AG09309 (cell line): ENCODE measurements at regions not wholly inside any gene's neighbourhood (a gene's known extent, or its start where the extent isn't known, plus 50 kb on each side); places are given as distances from the start of the nearest gene placed in this dataset.

ENCODE experiments used
- DNase-seq: peaks from one replicate; pipeline ENCODE4 v3.0.0-alpha.2; 2010; ENCODE audit warnings: low read depth
- H3K4me3 ChIP-seq: 2 replicates; pipeline ENCODE4 v1.5.1; 2011; ENCODE audit warnings: mild to moderate bottlenecking, low read depth, low read length, moderate library complexity; ENCODE audit not compliant: control insufficient read depth
- TF ChIP-seq, protein P1 (sequence below): IDR thresholded peaks from 2 replicates; pipeline ENCODE4 v1.5.1; 2011; ENCODE audit warnings: mild to moderate bottlenecking, low read depth, low read length, inconsistent platforms; ENCODE audit not compliant: insufficient read depth, control insufficient read depth; ENCODE audit errors: missing control alignments

DNA sequence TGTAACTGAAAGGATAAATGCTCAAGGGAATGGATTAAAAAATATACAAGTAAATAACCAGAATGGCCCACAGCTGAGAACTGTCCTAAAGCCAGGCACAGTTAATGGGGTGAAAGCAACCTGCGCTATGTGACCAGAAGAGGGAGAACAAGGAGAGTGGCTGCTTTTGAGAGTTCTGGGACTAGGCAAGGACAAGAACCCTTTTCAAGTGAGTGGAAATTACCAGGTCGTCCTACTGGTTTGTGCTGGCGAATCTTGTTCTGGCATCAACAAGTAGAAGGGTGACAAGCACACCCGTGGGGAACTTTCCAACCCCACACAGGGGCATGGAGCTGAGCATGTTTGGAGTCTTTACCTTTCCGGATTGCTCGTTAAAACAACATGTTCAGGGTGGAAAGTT is 82.8 kb downstream of the TMEM17 start:
- no peak for DNase-seq
- TF ChIP-seq, protein P1, sequence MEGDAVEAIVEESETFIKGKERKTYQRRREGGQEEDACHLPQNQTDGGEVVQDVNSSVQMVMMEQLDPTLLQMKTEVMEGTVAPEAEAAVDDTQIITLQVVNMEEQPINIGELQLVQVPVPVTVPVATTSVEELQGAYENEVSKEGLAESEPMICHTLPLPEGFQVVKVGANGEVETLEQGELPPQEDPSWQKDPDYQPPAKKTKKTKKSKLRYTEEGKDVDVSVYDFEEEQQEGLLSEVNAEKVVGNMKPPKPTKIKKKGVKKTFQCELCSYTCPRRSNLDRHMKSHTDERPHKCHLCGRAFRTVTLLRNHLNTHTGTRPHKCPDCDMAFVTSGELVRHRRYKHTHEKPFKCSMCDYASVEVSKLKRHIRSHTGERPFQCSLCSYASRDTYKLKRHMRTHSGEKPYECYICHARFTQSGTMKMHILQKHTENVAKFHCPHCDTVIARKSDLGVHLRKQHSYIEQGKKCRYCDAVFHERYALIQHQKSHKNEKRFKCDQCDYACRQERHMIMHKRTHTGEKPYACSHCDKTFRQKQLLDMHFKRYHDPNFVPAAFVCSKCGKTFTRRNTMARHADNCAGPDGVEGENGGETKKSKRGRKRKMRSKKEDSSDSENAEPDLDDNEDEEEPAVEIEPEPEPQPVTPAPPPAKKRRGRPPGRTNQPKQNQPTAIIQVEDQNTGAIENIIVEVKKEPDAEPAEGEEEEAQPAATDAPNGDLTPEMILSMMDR: peak; percentile 43
- no peak overlapping the region for H3K4me3 ChIP-seq

DNA sequence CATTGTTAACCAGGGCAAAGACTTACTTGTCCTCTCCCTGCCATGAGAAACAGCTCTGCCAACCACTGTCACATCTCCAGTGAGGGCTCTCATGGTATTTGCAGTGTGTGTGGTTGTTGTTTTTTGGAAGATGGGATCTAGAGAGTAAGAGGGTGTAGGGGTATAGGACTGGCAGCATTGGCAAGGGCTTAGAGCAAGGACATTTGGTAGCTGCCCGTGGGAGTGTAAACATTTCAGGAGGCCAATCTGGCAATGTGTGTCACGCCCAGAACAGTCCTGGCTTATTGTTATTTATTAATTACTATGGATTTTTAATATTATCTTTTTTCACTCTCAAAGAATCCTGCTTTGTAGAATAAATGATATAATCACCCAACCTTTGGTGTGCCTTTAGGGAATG is 90.5 kb downstream of the TMEM17 start:
- DNase-seq: no peak
- TF ChIP-seq, protein P1: no peak
- H3K4me3 ChIP-seq: no peak overlapping the region

DNA sequence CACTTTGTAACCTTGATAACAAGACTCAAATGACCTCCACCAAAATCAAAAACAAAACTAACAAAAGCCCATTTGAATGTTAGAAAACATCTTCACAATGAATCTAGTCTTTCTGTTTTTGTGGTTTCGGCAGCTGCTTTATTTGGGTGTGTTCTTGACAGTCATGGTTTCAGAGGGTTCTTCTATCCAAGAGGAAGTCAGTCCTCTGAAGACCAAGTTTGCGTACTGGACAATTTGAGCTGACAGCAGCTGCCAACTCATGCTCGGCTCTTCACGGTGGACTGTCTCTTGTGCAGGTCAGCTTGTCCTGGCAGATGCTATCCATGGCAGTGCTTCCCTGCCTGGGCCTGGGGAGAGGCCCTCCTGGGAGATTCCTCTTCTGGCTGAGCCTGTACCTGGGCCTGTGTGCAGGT is 91.0 kb downstream of the TMEM17 start:
- TF ChIP-seq, protein P1: no peak
- H3K4me3 ChIP-seq: no peak overlapping the region
- no peak for DNase-seq

DNA sequence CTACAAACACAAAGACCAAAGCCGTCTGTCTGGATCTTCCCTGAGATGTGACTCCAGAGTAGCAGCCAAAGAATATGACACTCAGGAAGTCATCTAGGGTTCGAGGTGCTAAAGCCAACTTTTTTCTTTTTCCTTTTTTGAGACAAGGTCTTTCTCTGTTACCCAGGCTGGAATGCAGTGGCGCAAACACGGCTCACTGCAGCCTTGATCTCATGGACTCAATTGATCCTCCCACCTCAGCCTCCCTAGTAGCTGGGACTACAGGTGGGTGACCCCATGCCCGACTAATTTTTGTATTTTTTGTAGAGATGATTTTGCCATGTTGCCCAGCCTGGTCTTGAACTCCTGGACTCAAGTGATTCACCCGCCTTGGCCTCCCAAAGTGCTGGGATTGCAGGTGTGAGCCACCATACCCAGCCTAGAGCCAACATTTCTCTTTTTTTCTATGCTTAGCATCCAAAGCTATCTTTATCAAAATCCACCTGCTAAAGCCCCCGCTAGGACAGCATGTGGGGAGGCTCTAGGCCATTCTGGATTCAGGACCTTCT is 92.8 kb downstream of the TMEM17 start:
- no peak for DNase-seq
- TF ChIP-seq, protein P1: no peak
- no peak overlapping the region for H3K4me3 ChIP-seq

DNA sequence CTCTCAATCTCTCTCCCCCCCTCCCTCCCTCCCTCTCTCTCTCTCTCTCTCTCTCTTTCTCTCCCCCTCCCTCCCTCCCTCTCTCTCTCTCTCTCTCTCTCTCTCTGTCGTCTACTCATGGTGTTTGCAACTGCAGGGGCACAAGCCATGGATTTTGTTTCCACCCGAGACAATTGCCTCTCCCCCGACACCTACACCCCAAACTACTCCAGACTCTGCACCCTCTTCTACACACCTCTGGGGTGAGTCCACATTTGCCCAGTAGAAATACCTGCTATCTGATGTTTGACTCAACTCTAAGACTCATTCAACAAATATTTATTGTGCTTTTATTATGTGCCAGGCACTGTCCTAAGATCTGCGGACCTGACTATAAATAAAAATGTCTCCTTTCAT is 93.7 kb downstream of the TMEM17 start:
- no peak overlapping the region for H3K4me3 ChIP-seq
- no peak for DNase-seq
- TF ChIP-seq, protein P1: no peak

DNA sequence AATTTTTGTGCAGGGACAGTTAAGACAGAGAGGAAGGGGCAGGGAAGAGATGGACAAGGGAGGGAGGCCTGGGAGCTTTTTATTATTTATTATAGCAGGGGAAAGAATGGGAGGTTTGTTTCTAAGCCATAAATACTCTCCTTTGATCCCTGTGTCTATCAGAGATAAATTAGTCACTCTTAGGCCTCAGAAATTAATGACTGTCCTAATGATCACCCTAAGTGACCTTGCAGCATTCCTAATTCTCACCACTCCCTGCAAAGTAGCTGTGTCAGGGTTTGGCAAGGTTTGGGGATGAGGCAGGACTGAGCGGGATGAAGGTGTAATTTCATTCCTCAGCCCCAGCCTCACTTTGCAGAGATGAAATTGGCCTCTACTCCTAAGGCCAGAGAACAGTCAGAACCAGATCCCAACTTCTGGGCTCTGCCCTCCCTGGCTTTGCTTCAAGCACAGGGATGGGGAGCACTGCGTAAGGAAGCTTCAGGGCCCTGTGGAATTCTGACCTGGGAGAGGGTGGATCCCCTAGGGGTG is 95.0 kb downstream of the TMEM17 start:
- TF ChIP-seq, protein P1: no peak
- no peak for DNase-seq
- H3K4me3 ChIP-seq: no peak overlapping the region

DNA sequence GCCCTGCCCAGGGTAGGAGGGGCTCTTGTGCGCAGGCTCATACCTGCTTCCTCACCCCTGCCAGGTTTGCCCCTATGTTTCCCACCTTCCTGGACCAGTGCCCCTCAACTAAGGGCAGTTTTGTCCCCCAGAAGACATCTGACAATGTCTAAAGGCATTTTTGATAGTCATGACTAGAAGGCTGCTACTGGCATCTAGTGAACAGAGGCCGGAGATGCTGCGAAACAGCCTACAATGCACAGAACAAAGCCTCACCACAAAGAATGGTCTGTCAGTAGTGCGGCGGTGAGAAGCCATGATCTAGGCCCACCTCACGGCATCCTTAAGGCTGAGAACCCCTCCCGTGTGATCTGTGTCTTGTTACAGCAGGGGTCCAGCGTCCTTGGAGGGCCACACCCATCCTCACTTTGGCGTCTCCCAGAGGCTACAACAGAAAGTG is 96.0 kb downstream of the TMEM17 start:
- no peak for DNase-seq
- TF ChIP-seq, protein P1: peak; percentile 14
- no peak overlapping the region for H3K4me3 ChIP-seq
